GM06990 (cell line): ENCODE measurements at regions not wholly inside any gene's neighbourhood (a gene's known extent, or its start where the extent isn't known, plus 50 kb on each side); places are given as distances from the start of the nearest gene placed in this dataset.

Experiments used
- DNase-seq: peaks from one replicate; pipeline ENCODE4 v3.0.0-alpha.2; 2011; ENCODE audit not compliant: insufficient read length; ENCODE audit errors: extremely low read depth
- H3K27me3 ChIP-seq: replicated peaks from 2 replicates; pipeline ENCODE4 v1.6.0; 2011; ENCODE audit warnings: low read length; ENCODE audit not compliant: control insufficient read depth, insufficient read depth
- H3K36me3 ChIP-seq: 2 replicates; pipeline ENCODE4 v1.5.1; 2011; ENCODE audit warnings: low read length; ENCODE audit not compliant: control insufficient read depth, insufficient read depth
- H3K4me3 ChIP-seq: replicated peaks from 2 replicates; pipeline ENCODE4 v1.5.1; 2011; ENCODE audit warnings: low read depth, mild to moderate bottlenecking, control low read depth, low read length
- TF ChIP-seq, protein P1 (sequence below): IDR thresholded peaks from 2 replicates; pipeline ENCODE4 v1.5.1; 2011; ENCODE audit warnings: low read length, control low read depth, mild to moderate bottlenecking, inconsistent platforms; ENCODE audit not compliant: insufficient read depth, poor library complexity, severe bottlenecking

DNA sequence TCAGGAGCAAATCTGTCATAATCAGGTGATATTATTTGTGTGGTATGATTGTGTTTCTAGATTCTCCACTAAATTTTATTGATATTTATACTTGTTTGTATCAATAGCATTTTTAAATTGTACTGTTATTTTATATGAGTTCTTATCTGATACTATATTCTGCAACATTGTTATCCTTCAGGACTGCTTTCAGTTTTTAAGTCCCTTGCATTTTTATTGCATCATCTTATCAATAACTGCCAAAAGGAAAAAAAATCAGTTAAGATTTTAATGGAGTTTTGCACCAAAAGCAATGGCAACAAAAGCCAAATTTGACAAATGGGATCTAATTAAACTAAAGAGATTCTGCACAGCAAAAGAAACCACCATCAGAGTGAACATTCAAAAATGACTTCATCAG lies 741.3 kb upstream of the CTNND2 start:
- Histone ChIP-seq H3K27me3 (no peaks in the 10 kb centered on the region), H3K36me3 (no peaks in the 10 kb centered on the region), H3K4me3 (no peak overlapping the region)
- TF ChIP-seq, protein P1, sequence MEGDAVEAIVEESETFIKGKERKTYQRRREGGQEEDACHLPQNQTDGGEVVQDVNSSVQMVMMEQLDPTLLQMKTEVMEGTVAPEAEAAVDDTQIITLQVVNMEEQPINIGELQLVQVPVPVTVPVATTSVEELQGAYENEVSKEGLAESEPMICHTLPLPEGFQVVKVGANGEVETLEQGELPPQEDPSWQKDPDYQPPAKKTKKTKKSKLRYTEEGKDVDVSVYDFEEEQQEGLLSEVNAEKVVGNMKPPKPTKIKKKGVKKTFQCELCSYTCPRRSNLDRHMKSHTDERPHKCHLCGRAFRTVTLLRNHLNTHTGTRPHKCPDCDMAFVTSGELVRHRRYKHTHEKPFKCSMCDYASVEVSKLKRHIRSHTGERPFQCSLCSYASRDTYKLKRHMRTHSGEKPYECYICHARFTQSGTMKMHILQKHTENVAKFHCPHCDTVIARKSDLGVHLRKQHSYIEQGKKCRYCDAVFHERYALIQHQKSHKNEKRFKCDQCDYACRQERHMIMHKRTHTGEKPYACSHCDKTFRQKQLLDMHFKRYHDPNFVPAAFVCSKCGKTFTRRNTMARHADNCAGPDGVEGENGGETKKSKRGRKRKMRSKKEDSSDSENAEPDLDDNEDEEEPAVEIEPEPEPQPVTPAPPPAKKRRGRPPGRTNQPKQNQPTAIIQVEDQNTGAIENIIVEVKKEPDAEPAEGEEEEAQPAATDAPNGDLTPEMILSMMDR: no peak
- no peak for DNase-seq

DNA sequence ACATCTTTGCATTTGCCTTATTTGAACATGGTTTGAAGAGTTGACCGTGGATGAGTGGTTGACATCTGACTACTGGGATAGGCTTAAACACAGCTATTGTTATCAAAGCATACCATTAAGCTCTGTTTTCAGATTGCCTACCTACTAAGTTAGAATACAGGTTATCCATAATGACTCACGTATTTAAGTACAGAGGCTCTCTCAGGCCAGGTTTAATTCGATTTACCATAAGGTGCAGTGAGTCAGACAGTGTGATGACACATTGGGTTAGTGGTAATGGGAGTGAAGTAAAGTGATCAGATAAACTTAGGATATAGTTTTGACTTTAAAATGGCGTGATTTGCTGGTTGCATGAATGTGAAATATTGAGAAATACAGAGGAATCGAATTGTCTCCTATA lies 732.0 kb upstream of the CTNND2 start:
- Histone ChIP-seq H3K27me3 (no peaks in the 10 kb centered on the region), H3K4me3 (no peak overlapping the region), H3K36me3 (no peaks in the 10 kb centered on the region)
- TF ChIP-seq, protein P1: no peak
- no peak for DNase-seq

DNA sequence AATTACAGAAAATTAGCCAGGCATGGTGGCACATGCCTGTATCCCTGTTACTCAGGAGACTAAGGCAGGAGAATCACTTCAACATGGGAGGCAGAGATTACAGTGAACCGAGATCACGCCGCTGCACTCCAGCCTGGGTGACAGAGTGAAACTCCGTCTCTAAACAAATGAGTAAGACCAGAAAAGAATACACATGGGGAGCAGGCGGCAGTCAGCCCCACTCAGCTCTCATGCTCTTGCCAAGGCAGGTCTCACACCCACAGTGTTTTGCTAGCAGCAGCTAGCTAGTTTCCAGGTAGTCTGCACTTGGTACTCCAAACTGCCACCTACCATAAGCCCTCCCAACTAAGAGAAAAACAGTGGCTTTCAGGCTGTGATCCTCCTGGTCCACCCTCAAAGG lies 722.3 kb upstream of the CTNND2 start:
- Histone ChIP-seq H3K4me3 (no peak overlapping the region), H3K27me3 (no peaks in the 10 kb centered on the region), H3K36me3 (no peaks in the 10 kb centered on the region)
- TF ChIP-seq, protein P1: no peak
- no peak for DNase-seq

DNA sequence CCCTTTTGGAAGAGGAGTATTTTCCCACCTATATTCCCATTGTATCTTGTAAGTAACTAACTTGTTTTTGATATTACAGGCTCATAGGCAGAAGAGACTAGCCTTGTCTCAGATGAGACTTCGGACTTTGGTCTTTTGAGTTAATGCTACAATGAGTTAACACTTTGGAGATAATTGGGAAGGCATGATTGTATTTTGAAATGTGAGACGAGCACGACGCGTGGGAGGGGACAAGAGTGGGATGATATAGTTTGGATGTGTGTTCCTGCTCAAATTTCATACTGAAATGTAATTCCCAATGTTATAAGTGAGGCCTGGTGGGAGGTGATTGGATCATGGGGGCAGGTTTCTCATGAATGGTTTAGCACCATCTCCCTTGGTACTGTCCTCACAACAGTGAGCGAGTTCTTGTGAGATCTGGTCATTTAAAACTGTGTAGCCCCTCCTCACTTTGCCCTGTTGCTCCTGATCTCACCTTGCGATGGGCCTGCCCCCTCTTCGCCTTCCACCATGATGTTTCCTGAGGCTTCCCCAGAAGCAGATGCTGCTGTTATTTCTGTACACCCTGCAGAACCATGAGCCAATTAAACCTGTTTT lies 721.5 kb upstream of the CTNND2 start:
- H3K4me3 ChIP-seq: no peak overlapping the region
- TF ChIP-seq, protein P1: no peak

DNA sequence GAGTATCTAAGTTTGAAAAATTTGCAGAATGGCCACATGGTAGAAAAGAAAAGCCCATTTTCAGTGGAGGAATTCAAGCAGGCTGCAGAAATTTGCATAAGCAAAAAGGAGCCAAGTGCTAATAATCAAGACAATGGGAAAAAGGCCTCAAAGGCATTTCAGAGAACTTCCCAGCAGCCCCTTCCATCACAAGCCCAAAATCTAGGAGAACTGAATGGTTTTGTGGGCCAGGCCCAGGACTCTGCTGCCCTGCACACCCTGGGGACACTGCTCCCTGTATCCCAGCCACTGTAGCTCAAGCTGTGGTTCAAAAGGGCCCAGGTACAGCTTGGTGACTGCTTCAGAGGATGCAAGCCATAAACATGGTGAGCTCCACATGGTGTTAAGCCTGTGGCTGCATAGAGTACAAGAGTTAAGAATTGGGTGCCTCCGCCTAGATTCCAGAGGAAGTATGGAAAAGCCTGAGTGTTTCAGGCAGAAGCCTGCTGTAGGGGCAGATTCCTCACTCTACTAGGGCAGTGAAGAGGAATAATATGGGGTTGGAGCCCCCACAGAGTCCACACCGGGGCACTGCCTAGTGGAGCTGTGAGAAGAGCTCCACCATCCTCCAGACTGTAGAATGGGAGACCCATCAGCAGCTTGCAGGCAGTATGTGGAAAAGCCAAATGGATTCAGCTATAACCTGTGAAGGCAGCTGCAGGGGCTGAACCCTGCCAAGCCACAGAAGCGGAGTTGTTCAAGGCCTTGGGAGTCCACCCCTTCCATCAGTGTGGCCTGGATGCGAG lies 720.7 kb upstream of the CTNND2 start:
- Histone ChIP-seq H3K27me3 (no peaks in the 10 kb centered on the region), H3K36me3 (no peaks in the 10 kb centered on the region), H3K4me3 (no peak overlapping the region)
- TF ChIP-seq, protein P1: no peak
- DNase-seq: no peak

More for the DNA sequence above, 721.5 kb upstream of the CTNND2 start:
- no peak for DNase-seq
- H3K36me3 ChIP-seq: no peaks in the 10 kb centered on the region
- no peaks in the 10 kb centered on the region for H3K27me3 ChIP-seq

DNA sequence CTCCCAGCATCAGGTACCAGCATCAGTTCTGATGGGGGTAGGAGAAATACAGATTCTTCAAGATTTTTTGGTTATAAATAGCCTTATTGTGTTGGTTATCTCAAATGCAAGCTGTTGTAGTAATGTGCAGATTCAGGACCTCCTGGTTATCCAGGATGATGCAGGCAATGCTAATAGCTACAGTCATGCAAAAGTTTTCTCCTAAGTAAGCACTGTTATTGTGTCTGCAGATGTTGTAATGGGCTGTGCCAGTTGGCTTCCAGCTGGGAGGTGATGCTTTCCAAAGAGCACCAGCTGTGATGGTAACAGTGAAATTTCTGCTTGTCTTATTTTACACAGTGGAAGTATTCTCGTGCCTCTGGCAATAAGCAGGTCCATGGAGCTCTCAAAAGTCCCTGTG lies 719.2 kb upstream of the CTNND2 start:
- TF ChIP-seq, protein P1: no peak
- no peaks in the 10 kb centered on the region for H3K36me3 ChIP-seq
- H3K27me3 ChIP-seq: no peaks in the 10 kb centered on the region
- DNase-seq: no peak
- no peak overlapping the region for H3K4me3 ChIP-seq
